ENCODE measurements at regions not wholly inside any gene's neighbourhood (a gene's known extent, or its start where the extent isn't known, plus 50 kb on each side); places are given as distances from the start of the nearest gene placed in this dataset.

DNA sequence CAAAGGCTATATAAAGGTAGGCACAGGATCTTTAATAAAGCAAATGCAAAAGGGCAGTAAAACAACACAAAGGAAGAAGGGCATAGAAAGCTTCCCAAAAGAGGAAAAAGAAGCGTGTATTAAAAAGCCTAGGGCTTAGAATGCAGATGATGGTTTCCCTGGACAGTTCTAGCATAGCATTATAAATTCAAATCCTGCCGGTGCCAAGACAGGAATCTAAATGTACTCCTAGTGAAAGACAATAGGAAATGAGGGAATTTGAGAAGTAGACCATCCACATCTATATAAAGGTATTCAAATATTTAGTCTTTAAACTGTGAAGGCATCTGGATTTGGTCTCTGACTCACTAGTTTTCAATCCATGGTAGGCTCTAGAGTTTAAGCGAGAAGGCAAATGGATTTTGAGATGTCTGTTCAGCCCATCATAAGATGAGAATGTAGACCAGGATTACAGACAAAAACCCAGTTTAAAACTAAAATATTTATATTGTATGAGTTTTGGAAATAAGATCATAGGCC is 431.8 kb downstream of the TBL1XR1 start:
- TF ChIP-seq, protein P1, sequence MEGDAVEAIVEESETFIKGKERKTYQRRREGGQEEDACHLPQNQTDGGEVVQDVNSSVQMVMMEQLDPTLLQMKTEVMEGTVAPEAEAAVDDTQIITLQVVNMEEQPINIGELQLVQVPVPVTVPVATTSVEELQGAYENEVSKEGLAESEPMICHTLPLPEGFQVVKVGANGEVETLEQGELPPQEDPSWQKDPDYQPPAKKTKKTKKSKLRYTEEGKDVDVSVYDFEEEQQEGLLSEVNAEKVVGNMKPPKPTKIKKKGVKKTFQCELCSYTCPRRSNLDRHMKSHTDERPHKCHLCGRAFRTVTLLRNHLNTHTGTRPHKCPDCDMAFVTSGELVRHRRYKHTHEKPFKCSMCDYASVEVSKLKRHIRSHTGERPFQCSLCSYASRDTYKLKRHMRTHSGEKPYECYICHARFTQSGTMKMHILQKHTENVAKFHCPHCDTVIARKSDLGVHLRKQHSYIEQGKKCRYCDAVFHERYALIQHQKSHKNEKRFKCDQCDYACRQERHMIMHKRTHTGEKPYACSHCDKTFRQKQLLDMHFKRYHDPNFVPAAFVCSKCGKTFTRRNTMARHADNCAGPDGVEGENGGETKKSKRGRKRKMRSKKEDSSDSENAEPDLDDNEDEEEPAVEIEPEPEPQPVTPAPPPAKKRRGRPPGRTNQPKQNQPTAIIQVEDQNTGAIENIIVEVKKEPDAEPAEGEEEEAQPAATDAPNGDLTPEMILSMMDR (IDR thresholded peaks at IDR 0.05) = no peak
- TF ChIP-seq POLR2A (IDR thresholded peaks at IDR 0.05) = no peak

All from Peyer's patch (tissue), 4 donors.